ENCODE measurements at regions not wholly inside any gene's neighbourhood (a gene's known extent, or its start where the extent isn't known, plus 50 kb on each side); places are given as distances from the start of the nearest gene placed in this dataset.

GRCh38 chr5:164115420-164115819 lies 610.0 kb downstream of the MAT2B start:
- no peak for TF ChIP-seq POLR2AphosphoS5 (IDR thresholded peaks at IDR 0.05)
- no peak for TF ChIP-seq CTCF (IDR thresholded peaks at IDR 0.05 in 8 of 11, conservative IDR thresholded peaks at IDR 0.05 in 3 of 11)
- TF ChIP-seq POLR2A (IDR thresholded peaks at IDR 0.05) = no peak
- Histone ChIP-seq H3K27ac (no peak overlapping the region), H3K9me3 (peaks cover 0 to 8% (median 0%) of the 10 kb centered on the region in 8 donors), H3K4me3 (no peak overlapping the region), H3K27me3 (replicated peaks in 1 of 7) (no peaks in the 10 kb centered on the region), H3K4me1 (no peaks in the 10 kb centered on the region), H3K36me3 (no peaks in the 10 kb centered on the region)
- intact Hi-C loops (cut with DNase I; ENCODE audit: low total_unique reads) = no loop called here
- WGBS, 5 donors = 62 to 79% (median 79%) methylated on average over 2 of the region's 2 CpGs
- DNase-seq = no peak

- 66 to 77% (median 69%) methylated on average over 7 of the region's 7 CpGs for WGBS, 5 donors
- DNase-seq = no peak
- intact Hi-C loops (cut with DNase I; ENCODE audit: low total_unique reads) = no loop called here
- H3K4me3 ChIP-seq = no peak overlapping the region
- TF ChIP-seq CTCF (IDR thresholded peaks at IDR 0.05 in 8 of 11, conservative IDR thresholded peaks at IDR 0.05 in 3 of 11) = no peak
- no peak for TF ChIP-seq POLR2AphosphoS5 (IDR thresholded peaks at IDR 0.05)
- no peak for TF ChIP-seq POLR2A (IDR thresholded peaks at IDR 0.05)
- no peaks in the 10 kb centered on the region for H3K4me1 ChIP-seq
- no peak overlapping the region for H3K27ac ChIP-seq
- peaks cover 0 to 14% (median 0%) of the 10 kb centered on the region in 8 donors for H3K9me3 ChIP-seq
- no peaks in the 10 kb centered on the region for H3K27me3 ChIP-seq (replicated peaks in 1 of 7)
- no peaks in the 10 kb centered on the region for H3K36me3 ChIP-seq
Measured at GRCh38 chr5:164119806-164120447, 614.5 kb downstream of the MAT2B start.

GRCh38 chr5:164127527-164127926 lies 622.1 kb downstream of the MAT2B start:
- no peaks in the 10 kb centered on the region for H3K36me3 ChIP-seq
- no peaks in the 10 kb centered on the region for H3K4me1 ChIP-seq
- peaks cover 0 to 60% (median 40%) of the 10 kb centered on the region in 8 donors for H3K9me3 ChIP-seq
- DNase-seq = no peak
- H3K4me3 ChIP-seq = no peak overlapping the region
- TF ChIP-seq POLR2AphosphoS5 (IDR thresholded peaks at IDR 0.05) = no peak
- no peak for TF ChIP-seq POLR2A (IDR thresholded peaks at IDR 0.05)
- TF ChIP-seq CTCF (IDR thresholded peaks at IDR 0.05 in 8 of 11, conservative IDR thresholded peaks at IDR 0.05 in 3 of 11) = no peak
- intact Hi-C loops (cut with DNase I; ENCODE audit: low total_unique reads) = no loop called here
- 74 to 88% (median 80%) methylated on average over 2 of the region's 2 CpGs for WGBS, 5 donors
- H3K27me3 ChIP-seq (replicated peaks in 1 of 7) = no peaks in the 10 kb centered on the region
- no peak overlapping the region for H3K27ac ChIP-seq

GRCh38 chr5:164132358-164132757 lies 626.9 kb downstream of the MAT2B start:
- intact Hi-C loops (cut with DNase I; ENCODE audit: low total_unique reads) = no loop called here

More at GRCh38 chr5:164132358-164132757, 626.9 kb downstream of the MAT2B start:
- H3K4me1 ChIP-seq = no peaks in the 10 kb centered on the region
- H3K27me3 ChIP-seq (replicated peaks in 1 of 7) = no peaks in the 10 kb centered on the region
- WGBS, 5 donors = 91 to 100% (median 94%) methylated on average over 2 of the region's 2 CpGs
- TF ChIP-seq CTCF (IDR thresholded peaks at IDR 0.05 in 8 of 11, conservative IDR thresholded peaks at IDR 0.05 in 3 of 11) (no peak), POLR2AphosphoS5 (IDR thresholded peaks at IDR 0.05) (no peak), POLR2A (IDR thresholded peaks at IDR 0.05) (no peak)
- no peaks in the 10 kb centered on the region for H3K36me3 ChIP-seq
- H3K4me3 ChIP-seq = no peak overlapping the region
- DNase-seq = no peak
- H3K27ac ChIP-seq = no peak overlapping the region
- peaks cover 0 to 56% (median 38%) of the 10 kb centered on the region in 8 donors for H3K9me3 ChIP-seq
